Body of pancreas (tissue), 4 donors: ENCODE measurements at regions not wholly inside any gene's neighbourhood (a gene's known extent, or its start where the extent isn't known, plus 50 kb on each side); places are given as distances from the start of the nearest gene placed in this dataset.

Experiments used
- ATAC-seq: fragments of 150-250 bp; one replicate; pipeline ENCODE4 v1.9.1; 2016
- DNase-seq, 4 donors: peaks; one replicate each; pipeline ENCODE4 v3.0.0-alpha.2; 2019
- H3K27ac ChIP-seq, 4 donors: fragments of 200-600 bp; sonication (generic); 1 replicate in 3 of 4; 2 replicates in 1 of 4; pipeline versions ENCODE4 v1.5.1 to v1.6.1; 2016 to 2019; ENCODE audit warnings: mild to moderate bottlenecking in 1 of 4, mixed read lengths in 1 of 4, moderate library complexity in 1 of 4
- H3K27me3 ChIP-seq, 2 donors: fragments of 200-600 bp; sonication (generic); one replicate each; pipeline ENCODE4 v1.6.0; 2016; ENCODE audit warnings: mild to moderate bottlenecking in 1 of 2
- H3K36me3 ChIP-seq, 2 donors: fragments of 200-600 bp; sonication (generic); replicated peaks in 1 of 2; 2 replicates each; pipeline ENCODE4 v1.5.1; 2016; ENCODE audit warnings: low read depth in 2 of 2; ENCODE audit not compliant: insufficient read depth in 1 of 2
- H3K4me1 ChIP-seq: fragments of 200-600 bp; sonication (generic); one replicate; pipeline ENCODE4 v1.6.0; 2016
- H3K4me3 ChIP-seq, 2 donors: fragments of 200-600 bp; sonication (generic); 1 replicate in 1 of 2; 2 replicates in 1 of 2; pipeline ENCODE4 v1.5.1; 2016 to 2019
- H3K9me3 ChIP-seq, 3 donors: fragments of 200-600 bp; sonication (generic); 1 replicate in 2 of 3; 2 replicates in 1 of 3; pipeline ENCODE4 v1.5.1; 2016
- POLR2A ChIP-seq, 3 donors: fragments of 450-650 bp; IDR thresholded peaks; one replicate each; pipeline ENCODE4 v1.6.1; 2016; ENCODE audit warnings: antibody characterized with exemption in 3 of 3, mild to moderate bottlenecking in 2 of 3
- WGBS, 2 donors: methylation state at CpG; one replicate each; pipeline ENCODE4 v1.1.5; 2017; 5-methylcytosine and 5-hydroxymethylcytosine counted together
- intact Hi-C: fragments of 100-400 bp; cut with DNase I; formaldehyde crosslinking; loops from one replicate; pipeline ENCODE4 v1.15.1; 2023
- TF ChIP-seq, protein P1 (sequence below), 7 experiments: fragments of 450-650 bp in 4 of 7; fragments of 200-600 bp in 3 of 7; sonication (generic) in 3 of 7; IDR thresholded peaks; one replicate each; pipeline ENCODE4 v1.5.1; 2016 to 2019; ENCODE audit warnings: antibody characterized with exemption in 7 of 7

DNA sequence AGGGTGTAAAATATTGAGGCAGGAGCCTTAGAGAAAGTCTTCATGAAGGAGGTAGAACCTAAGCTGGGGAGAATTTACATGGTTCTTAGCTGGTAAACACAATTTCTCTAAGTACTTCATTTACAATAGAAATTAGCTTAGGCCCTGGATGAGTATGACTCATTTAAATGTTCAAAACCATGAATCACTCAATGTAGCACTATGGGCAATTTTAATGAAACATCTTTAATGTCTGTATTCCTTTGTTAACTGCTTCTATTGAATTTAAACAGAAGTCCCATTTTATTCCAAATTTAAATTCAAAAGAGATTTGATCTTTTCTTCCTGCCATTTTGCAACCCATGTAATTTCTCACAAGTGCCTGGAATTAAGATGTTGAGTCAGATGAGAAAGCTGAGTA is 252.1 kb downstream of the RFC3 start:
- H3K27me3 ChIP-seq: no peaks in the 10 kb centered on the region
- no peaks in the 10 kb centered on the region for H3K36me3 ChIP-seq
- no peak for ATAC-seq
- H3K9me3 ChIP-seq: no peaks in the 10 kb centered on the region
- H3K27ac ChIP-seq: no peak overlapping the region
- no peak overlapping the region for H3K4me3 ChIP-seq
- intact Hi-C loops: no loop called here
- DNase-seq: no peak
- no peak for TF ChIP-seq POLR2A (IDR thresholded peaks at IDR 0.05)
- TF ChIP-seq, protein P1, sequence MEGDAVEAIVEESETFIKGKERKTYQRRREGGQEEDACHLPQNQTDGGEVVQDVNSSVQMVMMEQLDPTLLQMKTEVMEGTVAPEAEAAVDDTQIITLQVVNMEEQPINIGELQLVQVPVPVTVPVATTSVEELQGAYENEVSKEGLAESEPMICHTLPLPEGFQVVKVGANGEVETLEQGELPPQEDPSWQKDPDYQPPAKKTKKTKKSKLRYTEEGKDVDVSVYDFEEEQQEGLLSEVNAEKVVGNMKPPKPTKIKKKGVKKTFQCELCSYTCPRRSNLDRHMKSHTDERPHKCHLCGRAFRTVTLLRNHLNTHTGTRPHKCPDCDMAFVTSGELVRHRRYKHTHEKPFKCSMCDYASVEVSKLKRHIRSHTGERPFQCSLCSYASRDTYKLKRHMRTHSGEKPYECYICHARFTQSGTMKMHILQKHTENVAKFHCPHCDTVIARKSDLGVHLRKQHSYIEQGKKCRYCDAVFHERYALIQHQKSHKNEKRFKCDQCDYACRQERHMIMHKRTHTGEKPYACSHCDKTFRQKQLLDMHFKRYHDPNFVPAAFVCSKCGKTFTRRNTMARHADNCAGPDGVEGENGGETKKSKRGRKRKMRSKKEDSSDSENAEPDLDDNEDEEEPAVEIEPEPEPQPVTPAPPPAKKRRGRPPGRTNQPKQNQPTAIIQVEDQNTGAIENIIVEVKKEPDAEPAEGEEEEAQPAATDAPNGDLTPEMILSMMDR (IDR thresholded peaks at IDR 0.05): no peak
- H3K4me1 ChIP-seq: no peaks in the 10 kb centered on the region

DNA sequence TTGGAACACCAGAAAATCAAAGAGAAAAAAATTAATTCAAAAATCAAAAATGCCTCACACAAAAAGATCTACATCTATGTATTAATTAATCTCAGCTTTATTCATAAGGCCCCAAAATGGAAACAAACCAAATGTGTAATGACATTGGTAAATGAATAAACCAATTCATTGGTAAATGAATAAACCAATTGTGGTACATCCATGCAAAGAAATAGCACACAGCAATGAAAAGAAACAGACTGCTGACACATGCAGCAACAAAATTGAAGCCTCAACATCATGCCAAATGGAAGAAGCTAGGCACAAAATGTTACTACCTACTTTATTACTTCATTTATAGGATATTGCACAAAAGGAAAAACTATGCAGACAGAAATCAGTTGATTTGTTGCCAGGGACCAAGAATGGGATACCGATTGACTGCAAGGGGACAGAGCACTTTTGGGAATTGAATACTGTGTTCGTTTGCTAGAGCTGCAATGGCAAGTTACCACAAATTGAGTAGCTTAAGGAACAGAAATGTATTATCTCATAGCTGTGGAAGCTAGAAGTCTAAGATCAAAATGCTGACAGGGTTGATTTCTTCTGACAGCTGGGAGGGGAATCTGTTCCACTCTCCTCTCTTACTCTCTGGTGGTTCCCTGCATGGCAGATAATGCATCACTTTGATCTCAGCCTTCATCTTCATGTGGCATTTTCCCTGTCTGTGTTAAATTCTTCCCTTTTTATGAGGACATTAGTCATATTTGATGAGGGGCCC is 252.8 kb downstream of the RFC3 start:
- Histone ChIP-seq H3K9me3 (no peaks in the 10 kb centered on the region), H3K36me3 (no peaks in the 10 kb centered on the region), H3K4me3 (no peak overlapping the region), H3K27ac (no peak overlapping the region), H3K27me3 (no peaks in the 10 kb centered on the region), H3K4me1 (no peaks in the 10 kb centered on the region)
- DNase-seq: no peak
- TF ChIP-seq, protein P1 (IDR thresholded peaks at IDR 0.05): no peak
- TF ChIP-seq POLR2A (IDR thresholded peaks at IDR 0.05): no peak
- intact Hi-C loops: no loop called here
- 73 to 83% methylated on average over 2 of the region's 2 CpGs for WGBS, 2 donors
- no peak for ATAC-seq

DNA sequence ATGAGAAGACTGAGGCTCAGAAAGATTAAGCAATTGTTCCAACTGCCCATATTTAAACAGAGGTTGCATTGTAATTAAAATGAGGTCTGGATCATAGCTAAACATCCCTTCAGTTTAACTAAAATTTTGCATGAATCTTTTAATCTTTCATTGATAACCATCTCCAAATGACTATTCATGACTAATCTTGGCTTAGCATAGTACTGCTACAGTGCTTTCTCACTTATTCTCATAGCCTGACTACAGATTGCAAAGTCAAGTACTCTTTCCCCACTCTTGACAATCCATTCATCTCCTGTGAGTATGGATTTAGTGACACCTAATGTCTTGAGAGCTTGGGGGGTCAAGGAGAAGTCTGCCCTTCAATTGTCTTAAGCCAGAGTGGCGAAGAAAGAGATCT is 258.4 kb downstream of the RFC3 start:
- Histone ChIP-seq H3K4me1 (no peaks in the 10 kb centered on the region), H3K27ac (no peak overlapping the region), H3K36me3 (no peaks in the 10 kb centered on the region), H3K4me3 (no peak overlapping the region), H3K9me3 (no peaks in the 10 kb centered on the region), H3K27me3 (no peaks in the 10 kb centered on the region)
- DNase-seq: no peak
- 76 to 79% methylated on average over 1 of the region's 1 CpG for WGBS, 2 donors
- ATAC-seq: no peak
- intact Hi-C loops: no loop called here
- TF ChIP-seq, protein P1 (IDR thresholded peaks at IDR 0.05): no peak
- no peak for TF ChIP-seq POLR2A (IDR thresholded peaks at IDR 0.05)

- H3K9me3 ChIP-seq: no peaks in the 10 kb centered on the region
- no peak overlapping the region for H3K4me3 ChIP-seq
- H3K27ac ChIP-seq: no peak overlapping the region
- intact Hi-C loops: no loop called here
- H3K27me3 ChIP-seq: no peaks in the 10 kb centered on the region
- ATAC-seq: peak; percentile 45
- H3K36me3 ChIP-seq: no peaks in the 10 kb centered on the region
- 12 to 13% methylated on average over 4 of the region's 4 CpGs for WGBS, 2 donors
- TF ChIP-seq, protein P1 (IDR thresholded peaks at IDR 0.05): peak; percentile 33 to 66 (median 59)
- TF ChIP-seq POLR2A (IDR thresholded peaks at IDR 0.05): no peak
- no peak for DNase-seq
- H3K4me1 ChIP-seq: no peaks in the 10 kb centered on the region
Observed at GRCh38 chr13:34076943-34077703, 259.2 kb downstream of the RFC3 start.
